ENCODE measurements at regions not wholly inside any gene's neighbourhood (a gene's known extent, or its start where the extent isn't known, plus 50 kb on each side); places are given as distances from the start of the nearest gene placed in this dataset.

DNA sequence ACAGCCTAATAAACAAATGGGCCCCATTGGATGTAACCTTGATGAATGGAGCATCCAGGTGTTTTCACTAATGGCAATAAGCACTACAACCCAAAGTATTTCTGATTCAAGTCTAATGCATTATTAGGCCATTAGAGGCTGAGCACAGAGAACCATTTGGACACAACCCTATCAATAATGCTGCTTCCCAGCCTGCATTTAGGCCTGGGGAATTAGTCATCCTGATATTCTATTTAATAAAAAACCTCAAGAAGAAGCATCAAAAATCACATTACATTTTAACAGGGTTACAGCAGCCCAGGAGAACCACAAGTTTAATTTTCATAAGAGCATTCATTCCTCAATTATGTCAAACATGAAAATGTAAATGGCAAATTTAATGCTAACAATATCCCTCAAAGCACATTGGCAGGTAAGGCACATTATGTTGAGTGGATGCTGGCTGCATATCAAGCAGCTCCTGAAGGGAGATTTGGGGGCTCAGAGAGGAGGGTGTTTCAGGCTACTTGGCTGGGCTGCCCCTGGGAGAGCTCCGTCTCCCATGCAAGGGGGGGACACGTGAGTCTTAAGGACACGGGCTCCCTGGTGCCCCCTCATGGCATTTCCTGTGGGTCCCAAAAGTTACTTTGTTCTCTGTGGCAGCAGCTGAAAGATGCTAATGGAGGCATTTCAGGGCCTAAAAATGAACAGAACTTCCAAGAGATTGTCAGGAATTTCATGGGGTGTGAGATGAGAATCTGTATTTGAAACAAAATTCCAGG is 143.4 kb downstream of the HERPUD2 start:
- no peak for TF ChIP-seq FOXK2 (IDR thresholded peaks at IDR 0.05)
- TF ChIP-seq SP1 (IDR thresholded peaks at IDR 0.05), result no peak
- TF ChIP-seq, protein P1, sequence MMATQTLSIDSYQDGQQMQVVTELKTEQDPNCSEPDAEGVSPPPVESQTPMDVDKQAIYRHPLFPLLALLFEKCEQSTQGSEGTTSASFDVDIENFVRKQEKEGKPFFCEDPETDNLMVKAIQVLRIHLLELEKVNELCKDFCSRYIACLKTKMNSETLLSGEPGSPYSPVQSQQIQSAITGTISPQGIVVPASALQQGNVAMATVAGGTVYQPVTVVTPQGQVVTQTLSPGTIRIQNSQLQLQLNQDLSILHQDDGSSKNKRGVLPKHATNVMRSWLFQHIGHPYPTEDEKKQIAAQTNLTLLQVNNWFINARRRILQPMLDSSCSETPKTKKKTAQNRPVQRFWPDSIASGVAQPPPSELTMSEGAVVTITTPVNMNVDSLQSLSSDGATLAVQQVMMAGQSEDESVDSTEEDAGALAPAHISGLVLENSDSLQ (IDR thresholded peaks at IDR 0.05), result no peak
- TF ChIP-seq TARDBP (IDR thresholded peaks at IDR 0.05), result no peak
- no peak for TF ChIP-seq SUZ12 (IDR thresholded peaks at IDR 0.05)
- TF ChIP-seq FOXM1 (IDR thresholded peaks at IDR 0.05; ENCODE audit: borderline replicate concordance), result no peak
- TF ChIP-seq FOXA1 (IDR thresholded peaks at IDR 0.05), result no peak
- TF ChIP-seq ARNT (IDR thresholded peaks at IDR 0.05), result no peak
- TF ChIP-seq BHLHE40 (IDR thresholded peaks at IDR 0.05; ENCODE audit: borderline replicate concordance), result no peak
